Vagina (tissue), 2 donors: ENCODE measurements at regions not wholly inside any gene's neighbourhood (a gene's known extent, or its start where the extent isn't known, plus 50 kb on each side); places are given as distances from the start of the nearest gene placed in this dataset.

Experiments
- CTCF ChIP-seq, 3 experiments: fragments of 450-650 bp in 2 of 3; fragments of 200-600 bp in 1 of 3; sonication (generic) in 1 of 3; IDR thresholded peaks; one replicate each; pipeline ENCODE4 v1.5.1; 2017 to 2019; ENCODE audit warnings: antibody characterized with exemption in 3 of 3, mild to moderate bottlenecking in 2 of 3, moderate library complexity in 2 of 3
- POLR2A ChIP-seq, 2 donors: fragments of 450-650 bp; IDR thresholded peaks; one replicate each; pipeline ENCODE4 v1.6.1; 2017; ENCODE audit warnings: antibody characterized with exemption in 2 of 2, mild to moderate bottlenecking in 2 of 2, moderate library complexity in 2 of 2
- POLR2AphosphoS5 ChIP-seq, 2 donors: sonication (generic); formaldehyde crosslinking; IDR thresholded peaks; one replicate each; pipeline ENCODE4 v1.9.0; 2017; ENCODE audit warnings: antibody characterized with exemption in 2 of 2, mild to moderate bottlenecking in 2 of 2, low read depth in 1 of 2; ENCODE audit not compliant: insufficient read depth in 1 of 2

DNA sequence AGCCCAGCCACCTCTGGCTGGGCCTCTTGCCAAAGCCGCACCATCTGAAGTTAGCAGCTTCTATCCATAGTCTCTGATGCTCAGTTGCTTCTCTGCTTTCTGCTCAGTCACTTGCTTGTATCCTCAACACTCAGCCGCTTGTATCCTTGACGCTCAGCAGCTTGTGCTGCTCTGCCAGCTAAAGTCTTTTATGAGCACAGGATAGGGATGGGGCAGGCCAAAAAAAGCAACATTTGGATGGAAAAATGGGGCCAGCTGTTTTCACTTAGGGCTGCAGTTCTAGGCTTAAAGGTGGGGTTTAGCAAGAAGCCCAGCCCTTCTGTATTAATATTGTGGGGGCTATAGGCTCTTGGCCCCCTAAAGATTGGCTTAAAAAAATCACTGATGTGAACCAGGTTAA, 739.4 kb downstream of the CDH8 start:
- TF ChIP-seq CTCF (IDR thresholded peaks at IDR 0.05) (no peak), POLR2AphosphoS5 (IDR thresholded peaks at IDR 0.05; ENCODE audit: insufficient read depth in 1 of 2, low read depth in 1 of 2) (no peak), POLR2A (IDR thresholded peaks at IDR 0.05) (no peak)
